K562 (cell line): ENCODE measurements at regions not wholly inside any gene's neighbourhood (a gene's known extent, or its start where the extent isn't known, plus 50 kb on each side); places are given as distances from the start of the nearest gene placed in this dataset.

ENCODE experiments used
- BRCA1 ChIP-seq, 2 experiments: fragments of 450-650 bp in 1 of 2; sonication (generic) in 1 of 2; formaldehyde crosslinking in 1 of 2; IDR thresholded peaks; 2 replicates each; pipeline versions ENCODE4 v1.5.0 to v1.6.1; 2017 to 2020; ENCODE audit warnings: mild to moderate bottlenecking in 1 of 2, missing genetic modification reagents in 1 of 2
- EP300 ChIP-seq: IDR thresholded peaks from 2 replicates; pipeline ENCODE4 v1.6.1; 2012; ENCODE audit warnings: low read length, improper control_type of control experiment
- JUN ChIP-seq, 2 experiments: sonication (generic) in 1 of 2; formaldehyde crosslinking in 1 of 2; IDR thresholded peaks; 2 replicates each; pipeline versions ENCODE4 v1.6.1 to v1.8.0; 2012 to 2022; ENCODE audit warnings: borderline replicate concordance in 2 of 2, mild to moderate bottlenecking in 2 of 2, improper control_type of control experiment in 1 of 2, low read depth in 1 of 2, low read length in 1 of 2, missing genetic modification reagents in 1 of 2
- MXI1 ChIP-seq: IDR thresholded peaks from 2 replicates; pipeline ENCODE4 v1.6.1; 2011; ENCODE audit warnings: low read depth, mild to moderate bottlenecking, improper control_type of control experiment, low read length
- NRF1 ChIP-seq, 2 experiments: fragments of 450-650 bp; IDR thresholded peaks in 1 of 2; conservative IDR thresholded peaks in 1 of 2; 2 replicates each; pipeline ENCODE4 v1.6.1; 2014; ENCODE audit warnings: mild to moderate bottlenecking in 2 of 2
- SMARCB1 ChIP-seq: IDR thresholded peaks from 2 replicates; pipeline ENCODE4 v1.6.1; 2011; ENCODE audit warnings: improper control_type of control experiment, low read depth; ENCODE audit not compliant: insufficient read length
- SRSF1 ChIP-seq: fragments of 200-400 bp; formaldehyde crosslinking; IDR thresholded peaks from 2 replicates; pipeline ENCODE4 v1.6.1; 2017; ENCODE audit warnings: mild to moderate bottlenecking, low read depth, low read length, moderate library complexity
- U2AF1 ChIP-seq: fragments of 200-400 bp; formaldehyde crosslinking; optimal IDR thresholded peaks from 2 replicates; pipeline ENCODE3; 2017; ENCODE audit warnings: mild to moderate bottlenecking, low read depth, low read length, moderate library complexity
- YY1 ChIP-seq, 3 experiments: IDR thresholded peaks; 2 replicates each; pipeline ENCODE4 v1.6.1; 2011; ENCODE audit warnings: low read length in 2 of 3, mild to moderate bottlenecking in 2 of 3, moderate library complexity in 2 of 3, borderline replicate concordance in 1 of 3, control low read depth in 1 of 3, low read depth in 1 of 3; ENCODE audit not compliant: insufficient read depth in 3 of 3, insufficient replicate concordance in 2 of 3, control insufficient read depth in 1 of 3, insufficient read length in 1 of 3; ENCODE audit errors: extremely low read depth in 1 of 3
- ZC3H11A ChIP-seq: IDR thresholded peaks from 2 replicates; pipeline ENCODE4 v1.6.1; 2012; ENCODE audit warnings: low read depth, low read length, improper control_type of control experiment
- ZNF232 ChIP-seq: sonication (generic); formaldehyde crosslinking; IDR thresholded peaks from 2 replicates; pipeline ENCODE4 v1.8.0; 2022; ENCODE audit warnings: mild to moderate bottlenecking, missing genetic modification reagents
- TF ChIP-seq, protein P1 (sequence below), 3 experiments: IDR thresholded peaks in 2 of 3; conservative IDR thresholded peaks in 1 of 3; 2 replicates each; pipeline ENCODE4 v1.5.1; 2011 to 2012; ENCODE audit warnings: low read length in 3 of 3, mild to moderate bottlenecking in 3 of 3, control low read depth in 2 of 3, improper control_type of control experiment in 1 of 3, inconsistent platforms in 1 of 3, low read depth in 1 of 3, mixed read lengths in 1 of 3, moderate library complexity in 1 of 3; ENCODE audit not compliant: insufficient read depth in 2 of 3
- TF ChIP-seq, protein P2 (sequence below): fragments of 450-650 bp; IDR thresholded peaks from one replicate; pipeline ENCODE4 v1.6.1; 2018; ENCODE audit warnings: mild to moderate bottlenecking, moderate library complexity; ENCODE audit not compliant: partially characterized antibody
- TF ChIP-seq, protein P3 (sequence below): fragments of 450-650 bp; IDR thresholded peaks from 2 replicates; pipeline ENCODE4 v1.6.1; 2016; ENCODE audit warnings: borderline replicate concordance

DNA sequence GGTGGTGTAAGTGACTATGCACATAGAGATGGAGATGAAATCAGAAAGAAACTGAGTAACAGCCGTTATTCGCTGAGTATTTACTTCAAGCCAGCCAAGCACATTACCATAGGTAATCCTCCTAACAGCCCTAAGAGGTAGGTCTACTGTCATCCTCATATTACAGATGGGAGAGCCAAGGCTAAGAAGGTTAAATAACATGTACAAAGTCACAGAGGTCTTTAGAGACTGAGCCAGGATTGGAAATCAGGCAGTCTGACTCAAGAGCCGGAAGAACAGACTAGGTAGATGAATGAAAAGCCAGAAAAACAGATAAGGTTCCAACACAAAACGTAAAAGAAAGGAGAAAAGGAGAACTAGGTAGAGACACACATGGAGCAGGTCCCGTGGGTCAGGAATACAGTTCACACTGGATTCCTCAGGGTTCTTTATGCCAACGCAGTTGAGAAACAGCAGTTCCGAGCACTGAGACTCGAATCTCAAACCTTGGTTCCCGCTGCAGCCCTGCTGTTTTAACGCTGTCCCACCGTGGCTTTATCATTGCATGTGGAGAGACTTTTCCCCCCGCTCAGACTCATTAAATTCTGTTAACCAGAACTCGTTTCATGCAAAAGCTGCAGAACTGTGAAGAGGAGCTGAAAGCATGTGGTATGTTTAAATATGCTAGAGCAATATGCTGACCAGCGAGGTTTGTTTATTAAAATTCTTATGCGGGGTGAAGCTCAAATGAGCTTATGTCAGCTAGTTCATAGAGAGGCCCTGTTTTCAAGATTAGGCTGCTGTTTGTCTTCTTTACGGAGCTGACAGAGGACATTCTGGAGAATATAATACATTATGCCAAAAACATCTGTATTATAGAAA lies 537.9 kb downstream of the CD83 start:
- TF ChIP-seq EP300 (no peak), NRF1 (conservative IDR thresholded peaks at IDR 0.05 in 1 of 2, IDR thresholded peaks at IDR 0.05 in 1 of 2) (no peak), ZNF232 (CRISPR knock-in tag) (no peak), ZC3H11A (no peak), YY1 (IDR thresholded peaks at IDR 0.05; ENCODE audit: borderline replicate concordance in 1 of 3, control insufficient read depth in 1 of 3, extremely low read depth in 1 of 3, insufficient read depth in 3 of 3, insufficient read length in 1 of 3, insufficient replicate concordance in 2 of 3, low read depth in 1 of 3, low read length in 2 of 3) (no peak), BRCA1 (IDR thresholded peaks at IDR 0.05) (no peak), BRCA1 (CRISPR knock-in tag; IDR thresholded peaks at IDR 0.05) (no peak), MXI1 (no peak), SRSF1 (no peak), U2AF1 (no peak), SMARCB1 (no peak), JUN (IDR thresholded peaks at IDR 0.05; ENCODE audit: borderline replicate concordance, low read depth, low read length) (no peak), JUN (CRISPR knock-in tag; IDR thresholded peaks at IDR 0.05; ENCODE audit: borderline replicate concordance) (no peak)
- TF ChIP-seq, protein P1, sequence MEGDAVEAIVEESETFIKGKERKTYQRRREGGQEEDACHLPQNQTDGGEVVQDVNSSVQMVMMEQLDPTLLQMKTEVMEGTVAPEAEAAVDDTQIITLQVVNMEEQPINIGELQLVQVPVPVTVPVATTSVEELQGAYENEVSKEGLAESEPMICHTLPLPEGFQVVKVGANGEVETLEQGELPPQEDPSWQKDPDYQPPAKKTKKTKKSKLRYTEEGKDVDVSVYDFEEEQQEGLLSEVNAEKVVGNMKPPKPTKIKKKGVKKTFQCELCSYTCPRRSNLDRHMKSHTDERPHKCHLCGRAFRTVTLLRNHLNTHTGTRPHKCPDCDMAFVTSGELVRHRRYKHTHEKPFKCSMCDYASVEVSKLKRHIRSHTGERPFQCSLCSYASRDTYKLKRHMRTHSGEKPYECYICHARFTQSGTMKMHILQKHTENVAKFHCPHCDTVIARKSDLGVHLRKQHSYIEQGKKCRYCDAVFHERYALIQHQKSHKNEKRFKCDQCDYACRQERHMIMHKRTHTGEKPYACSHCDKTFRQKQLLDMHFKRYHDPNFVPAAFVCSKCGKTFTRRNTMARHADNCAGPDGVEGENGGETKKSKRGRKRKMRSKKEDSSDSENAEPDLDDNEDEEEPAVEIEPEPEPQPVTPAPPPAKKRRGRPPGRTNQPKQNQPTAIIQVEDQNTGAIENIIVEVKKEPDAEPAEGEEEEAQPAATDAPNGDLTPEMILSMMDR (IDR thresholded peaks at IDR 0.05 in 2 of 3, conservative IDR thresholded peaks at IDR 0.05 in 1 of 3; ENCODE audit: insufficient read depth in 2 of 3, low read depth in 1 of 3, low read length in 3 of 3) = no peak
- TF ChIP-seq, protein P2, sequence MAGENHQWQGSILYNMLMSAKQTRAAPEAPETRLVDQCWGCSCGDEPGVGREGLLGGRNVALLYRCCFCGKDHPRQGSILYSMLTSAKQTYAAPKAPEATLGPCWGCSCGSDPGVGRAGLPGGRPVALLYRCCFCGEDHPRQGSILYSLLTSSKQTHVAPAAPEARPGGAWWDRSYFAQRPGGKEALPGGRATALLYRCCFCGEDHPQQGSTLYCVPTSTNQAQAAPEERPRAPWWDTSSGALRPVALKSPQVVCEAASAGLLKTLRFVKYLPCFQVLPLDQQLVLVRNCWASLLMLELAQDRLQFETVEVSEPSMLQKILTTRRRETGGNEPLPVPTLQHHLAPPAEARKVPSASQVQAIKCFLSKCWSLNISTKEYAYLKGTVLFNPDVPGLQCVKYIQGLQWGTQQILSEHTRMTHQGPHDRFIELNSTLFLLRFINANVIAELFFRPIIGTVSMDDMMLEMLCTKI = no peak
- TF ChIP-seq, protein P3, sequence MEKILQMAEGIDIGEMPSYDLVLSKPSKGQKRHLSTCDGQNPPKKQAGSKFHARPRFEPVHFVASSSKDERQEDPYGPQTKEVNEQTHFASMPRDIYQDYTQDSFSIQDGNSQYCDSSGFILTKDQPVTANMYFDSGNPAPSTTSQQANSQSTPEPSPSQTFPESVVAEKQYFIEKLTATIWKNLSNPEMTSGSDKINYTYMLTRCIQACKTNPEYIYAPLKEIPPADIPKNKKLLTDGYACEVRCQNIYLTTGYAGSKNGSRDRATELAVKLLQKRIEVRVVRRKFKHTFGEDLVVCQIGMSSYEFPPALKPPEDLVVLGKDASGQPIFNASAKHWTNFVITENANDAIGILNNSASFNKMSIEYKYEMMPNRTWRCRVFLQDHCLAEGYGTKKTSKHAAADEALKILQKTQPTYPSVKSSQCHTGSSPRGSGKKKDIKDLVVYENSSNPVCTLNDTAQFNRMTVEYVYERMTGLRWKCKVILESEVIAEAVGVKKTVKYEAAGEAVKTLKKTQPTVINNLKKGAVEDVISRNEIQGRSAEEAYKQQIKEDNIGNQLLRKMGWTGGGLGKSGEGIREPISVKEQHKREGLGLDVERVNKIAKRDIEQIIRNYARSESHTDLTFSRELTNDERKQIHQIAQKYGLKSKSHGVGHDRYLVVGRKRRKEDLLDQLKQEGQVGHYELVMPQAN = no peak
